PC-9 (cell line): ENCODE measurements at regions not wholly inside any gene's neighbourhood (a gene's known extent, or its start where the extent isn't known, plus 50 kb on each side); places are given as distances from the start of the nearest gene placed in this dataset.

Source experiments
- EZH2 ChIP-seq: fragments of 200-600 bp; sonication (generic); IDR thresholded peaks from 2 replicates; pipeline ENCODE4 v1.8.0; 2017; ENCODE audit warnings: antibody characterized with exemption, low read depth
- TF ChIP-seq, protein P1 (sequence below): fragments of 200-600 bp; sonication (generic); conservative IDR thresholded peaks from 2 replicates; pipeline ENCODE4 v1.6.1; 2017; ENCODE audit warnings: mixed run types, antibody characterized with exemption, mild to moderate bottlenecking, moderate library complexity

DNA sequence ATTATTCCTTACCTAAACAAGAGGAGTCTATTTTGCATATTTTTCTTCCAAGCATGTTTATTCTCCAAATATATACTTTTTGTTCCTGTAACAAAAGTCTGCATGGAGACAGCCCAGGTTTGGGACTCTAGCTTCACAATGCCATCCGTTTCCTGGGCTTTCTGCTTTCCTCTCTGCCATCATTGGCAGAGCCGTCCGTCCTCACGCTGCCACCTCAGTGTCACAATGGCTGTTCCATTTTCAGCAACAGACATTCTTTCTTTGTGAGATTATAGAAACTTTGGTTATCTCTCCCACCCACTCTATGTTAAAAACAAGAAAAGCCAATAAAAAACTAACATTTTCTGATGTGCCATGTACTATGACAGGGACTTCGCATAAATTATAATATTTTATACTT lies 825.2 kb downstream of the REEP3 start:
- no peak for TF ChIP-seq EZH2
- TF ChIP-seq, protein P1, sequence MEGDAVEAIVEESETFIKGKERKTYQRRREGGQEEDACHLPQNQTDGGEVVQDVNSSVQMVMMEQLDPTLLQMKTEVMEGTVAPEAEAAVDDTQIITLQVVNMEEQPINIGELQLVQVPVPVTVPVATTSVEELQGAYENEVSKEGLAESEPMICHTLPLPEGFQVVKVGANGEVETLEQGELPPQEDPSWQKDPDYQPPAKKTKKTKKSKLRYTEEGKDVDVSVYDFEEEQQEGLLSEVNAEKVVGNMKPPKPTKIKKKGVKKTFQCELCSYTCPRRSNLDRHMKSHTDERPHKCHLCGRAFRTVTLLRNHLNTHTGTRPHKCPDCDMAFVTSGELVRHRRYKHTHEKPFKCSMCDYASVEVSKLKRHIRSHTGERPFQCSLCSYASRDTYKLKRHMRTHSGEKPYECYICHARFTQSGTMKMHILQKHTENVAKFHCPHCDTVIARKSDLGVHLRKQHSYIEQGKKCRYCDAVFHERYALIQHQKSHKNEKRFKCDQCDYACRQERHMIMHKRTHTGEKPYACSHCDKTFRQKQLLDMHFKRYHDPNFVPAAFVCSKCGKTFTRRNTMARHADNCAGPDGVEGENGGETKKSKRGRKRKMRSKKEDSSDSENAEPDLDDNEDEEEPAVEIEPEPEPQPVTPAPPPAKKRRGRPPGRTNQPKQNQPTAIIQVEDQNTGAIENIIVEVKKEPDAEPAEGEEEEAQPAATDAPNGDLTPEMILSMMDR = no peak
